K562 (cell line): ENCODE measurements at regions not wholly inside any gene's neighbourhood (a gene's known extent, or its start where the extent isn't known, plus 50 kb on each side); places are given as distances from the start of the nearest gene placed in this dataset.

Experiments
- ATAC-seq: fragments of 200-7000 bp; cut with Tn5 transposase; 3 replicates; pipeline ENCODE4 v1.9.1; 2020; ENCODE audit warnings: moderate library complexity
- BruUV-seq: library from RNA; stranded (reverse); fragments of 400-500 nt; replicated peaks from 2 replicates; lab custom pipeline; 2021; lab: Mats Ljungman, UMichigan
- CTCF ChIA-PET: fragments of 300-600 bp; formaldehyde crosslinking; extraction: SDS; loops from one replicate; lab custom pipeline; 2021; ENCODE audit warnings: low intra/inter-chr PET ratio; lab: Yijun Ruan, JAX
- POLR2A ChIA-PET: fragments of 300-600, 350-650 bp; sonication (Branson Sonifier 250); formaldehyde crosslinking; extraction: SDS; loops from one replicate; lab custom pipeline; 2021; ENCODE audit warnings: antibody characterized with exemption, inconsistent platforms; lab: Yijun Ruan, JAX
- DNase-seq, 4 experiments: peaks; one replicate each; pipeline versions ENCODE4 v3.0.0 to v3.0.0-alpha.2; 2011 to 2018; ENCODE audit warnings: low spot score in 3 of 4, mixed read lengths in 3 of 4; ENCODE audit errors: extremely low read depth in 1 of 4
- FAIRE-seq: peaks from 2 replicates; lab custom pipeline; 2011; peaks lifted over from hg19 to GRCh38; lab: Jason Lieb, UNC
- H2AFZ ChIP-seq: 2 replicates; pipeline ENCODE4 v1.6.0; 2011; ENCODE audit warnings: low read depth, low read length, control low read depth, inconsistent platforms
- H3K27ac ChIP-seq: fragments of 200-600 bp; 3 replicates; pipeline ENCODE4 v1.8.0; 2011; ENCODE audit warnings: low read depth, mild to moderate bottlenecking, control low read depth, inconsistent platforms, low read length, moderate library complexity, mixed read lengths; ENCODE audit errors: extremely low read depth
- H3K27me3 ChIP-seq, 2 experiments: fragments of 300-600 bp in 1 of 2; 2 replicates in 1 of 2; 3 replicates in 1 of 2; pipeline versions ENCODE4 v1.6.0 to v1.8.0; 2011; ENCODE audit warnings: inconsistent platforms in 2 of 2, low read length in 2 of 2, mild to moderate bottlenecking in 1 of 2, mixed read lengths in 1 of 2, moderate library complexity in 1 of 2; ENCODE audit not compliant: control insufficient read depth in 2 of 2, insufficient read depth in 2 of 2
- H3K36me3 ChIP-seq: fragments of 300-600 bp; 3 replicates; pipeline ENCODE4 v1.8.0; 2011; ENCODE audit warnings: mild to moderate bottlenecking, low read length, inconsistent platforms; ENCODE audit not compliant: control insufficient read depth, insufficient read depth
- H3K4me1 ChIP-seq, 2 experiments: fragments of 200-600 bp in 1 of 2; replicated peaks in 1 of 2; 2 replicates in 1 of 2; 3 replicates in 1 of 2; pipeline versions ENCODE4 v1.5.1 to v1.8.0; 2011; ENCODE audit warnings: inconsistent platforms in 2 of 2, low read length in 2 of 2, mild to moderate bottlenecking in 1 of 2, mixed read lengths in 1 of 2, moderate library complexity in 1 of 2; ENCODE audit not compliant: control insufficient read depth in 2 of 2, insufficient read depth in 2 of 2
- H3K4me2 ChIP-seq: 2 replicates; pipeline ENCODE4 v1.6.1; 2011; ENCODE audit warnings: low read length, control low read depth, inconsistent platforms, mixed read lengths; ENCODE audit not compliant: insufficient read depth
- H3K4me3 ChIP-seq: fragments of 200-600 bp; sonication (generic), shearing (Covaris generic); 2 replicates; pipeline ENCODE4 v1.5.1; 2016; ENCODE audit warnings: control low read depth, inconsistent platforms
- H3K79me2 ChIP-seq: fragments of 200-600 bp; 3 replicates; pipeline ENCODE4 v1.8.0; 2011; ENCODE audit warnings: low read length, inconsistent platforms; ENCODE audit not compliant: control insufficient read depth, insufficient read depth
- H3K9ac ChIP-seq, 2 experiments: 2 replicates each; pipeline versions ENCODE4 v1.6.0 to v1.6.1; 2011; ENCODE audit warnings: low read depth in 2 of 2, low read length in 2 of 2, control low read depth in 1 of 2, inconsistent platforms in 1 of 2, mild to moderate bottlenecking in 1 of 2, mixed read lengths in 1 of 2; ENCODE audit not compliant: insufficient read depth in 1 of 2
- H3K9me1 ChIP-seq: one replicate; pipeline ENCODE4 v1.6.0; 2011; ENCODE audit warnings: inconsistent platforms, mild to moderate bottlenecking, low read length, moderate library complexity; ENCODE audit not compliant: control insufficient read depth, insufficient read depth
- H3K9me3 ChIP-seq: replicated peaks from 2 replicates; pipeline ENCODE4 v1.5.1; 2011; ENCODE audit warnings: low read depth, low read length, inconsistent platforms; ENCODE audit not compliant: control insufficient read depth, insufficient read depth
- H4K20me1 ChIP-seq: replicated peaks from 2 replicates; pipeline ENCODE4 v1.6.1; 2011; ENCODE audit warnings: low read length, inconsistent platforms, mixed read lengths; ENCODE audit not compliant: control insufficient read depth, insufficient read depth
- DIDO1 ChIP-seq: fragments of 450-650 bp; IDR thresholded peaks from 2 replicates; pipeline ENCODE4 v1.6.1; 2016; ENCODE audit warnings: low read depth, missing biosample characterization, missing genetic modification characterization
- MAFK ChIP-seq: IDR thresholded peaks from 2 replicates; pipeline ENCODE4 v1.6.1; 2011; ENCODE audit warnings: low read length, improper control_type of control experiment
- POLR2B ChIP-seq: fragments of 450-650 bp; IDR thresholded peaks from 2 replicates; pipeline ENCODE4 v1.6.1; 2018; ENCODE audit warnings: low read depth; ENCODE audit not compliant: partially characterized antibody
- ZNF146 ChIP-seq: IDR thresholded peaks from one replicate; pipeline ENCODE4 v1.6.1; 2018; ENCODE audit warnings: missing compliant biosample characterization; ENCODE audit not compliant: unreplicated experiment
- ZNF589 ChIP-seq: fragments of 200-800 bp; sonication (Bioruptor generic); IDR thresholded peaks from 2 replicates; pipeline ENCODE4 v1.6.1; 2016; ENCODE audit warnings: low read depth, missing genetic modification characterization, missing compliant biosample characterization
- ZNF75A ChIP-seq: fragments of 450-650 bp; formaldehyde crosslinking; IDR thresholded peaks from 2 replicates; pipeline ENCODE4 v1.4.0; 2020; ENCODE audit warnings: mild to moderate bottlenecking
- WGBS: fragments of 100-300 bp; shearing (Covaris generic); methylation state at CpG from one replicate; pipeline ENCODE4 v1.1.6; 2016; ENCODE audit warnings: low coverage, mixed read lengths; ENCODE audit not compliant: insufficient coverage; ENCODE audit errors: missing lambda C conversion rate; 5-methylcytosine and 5-hydroxymethylcytosine counted together
- in situ Hi-C: fragments of 300-500 bp; cut with MboI; formaldehyde crosslinking; loops from 4 replicates; pipeline ENCODE4 v1.15.0; 2018; ENCODE audit warnings: inconsistent platforms, mixed read lengths
- intact Hi-C: fragments of 100-400 bp; cut with micrococcal nuclease; formaldehyde crosslinking; loops from 2 replicates; pipeline ENCODE4 v1.14.2; 2022
- TF ChIP-seq, protein P1 (sequence below): fragments of 250-450 bp; sonication (Bioruptor Pico); IDR thresholded peaks from 2 replicates; pipeline ENCODE4 v1.5.0; 2020; ENCODE audit warnings: mild to moderate bottlenecking, borderline replicate concordance
- TF ChIP-seq, protein P2 (sequence below), 3 experiments: fragments of 200-800 bp in 1 of 3; fragments of 250-450 bp in 1 of 3; fragments of 450-650 bp in 1 of 3; sonication (Bioruptor Pico) in 1 of 3; sonication (Bioruptor generic) in 1 of 3; formaldehyde crosslinking in 1 of 3; IDR thresholded peaks; 2 replicates each; pipeline versions ENCODE4 v1.6.1 to v1.8.0; 2016 to 2022; ENCODE audit warnings: mild to moderate bottlenecking in 2 of 3, missing genetic modification characterization in 2 of 3, missing compliant biosample characterization in 1 of 3, moderate library complexity in 1 of 3
- TF ChIP-seq, protein P3 (sequence below): sonication (generic); formaldehyde crosslinking; IDR thresholded peaks from 2 replicates; pipeline ENCODE4 v1.8.0; 2022; ENCODE audit warnings: mild to moderate bottlenecking, missing genetic modification reagents
- TF ChIP-seq, protein P4 (sequence below): fragments of 250-450 bp; sonication (Bioruptor Pico); IDR thresholded peaks from 2 replicates; pipeline ENCODE4 v1.4.0; 2020; ENCODE audit warnings: mild to moderate bottlenecking

DNA sequence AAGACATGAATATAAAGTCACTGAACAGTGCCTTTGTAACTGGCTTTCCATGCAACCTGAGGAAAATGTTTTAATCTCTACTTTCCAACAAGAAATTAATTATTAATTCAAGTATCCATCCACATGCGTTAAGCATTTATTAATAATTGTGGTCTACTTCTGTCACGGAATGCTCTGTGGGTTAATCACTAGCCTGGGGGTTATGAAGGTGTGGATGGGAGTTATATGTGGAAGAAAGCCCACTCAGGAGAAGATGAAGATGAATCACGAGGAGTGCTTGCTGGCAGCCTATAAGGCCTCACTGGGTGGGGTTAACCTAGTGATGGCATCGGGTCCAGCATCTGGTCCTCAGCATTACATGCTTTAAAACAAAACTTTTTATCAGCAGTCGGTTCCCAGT is 99.5 kb upstream of the AVPR1A start:
- TF ChIP-seq, protein P1, sequence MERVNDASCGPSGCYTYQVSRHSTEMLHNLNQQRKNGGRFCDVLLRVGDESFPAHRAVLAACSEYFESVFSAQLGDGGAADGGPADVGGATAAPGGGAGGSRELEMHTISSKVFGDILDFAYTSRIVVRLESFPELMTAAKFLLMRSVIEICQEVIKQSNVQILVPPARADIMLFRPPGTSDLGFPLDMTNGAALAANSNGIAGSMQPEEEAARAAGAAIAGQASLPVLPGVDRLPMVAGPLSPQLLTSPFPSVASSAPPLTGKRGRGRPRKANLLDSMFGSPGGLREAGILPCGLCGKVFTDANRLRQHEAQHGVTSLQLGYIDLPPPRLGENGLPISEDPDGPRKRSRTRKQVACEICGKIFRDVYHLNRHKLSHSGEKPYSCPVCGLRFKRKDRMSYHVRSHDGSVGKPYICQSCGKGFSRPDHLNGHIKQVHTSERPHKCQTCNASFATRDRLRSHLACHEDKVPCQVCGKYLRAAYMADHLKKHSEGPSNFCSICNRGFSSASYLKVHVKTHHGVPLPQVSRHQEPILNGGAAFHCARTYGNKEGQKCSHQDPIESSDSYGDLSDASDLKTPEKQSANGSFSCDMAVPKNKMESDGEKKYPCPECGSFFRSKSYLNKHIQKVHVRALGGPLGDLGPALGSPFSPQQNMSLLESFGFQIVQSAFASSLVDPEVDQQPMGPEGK (CRISPR knock-in tag): no peak
- no peak for TF ChIP-seq ZNF75A (CRISPR knock-in tag)
- TF ChIP-seq, protein P2, sequence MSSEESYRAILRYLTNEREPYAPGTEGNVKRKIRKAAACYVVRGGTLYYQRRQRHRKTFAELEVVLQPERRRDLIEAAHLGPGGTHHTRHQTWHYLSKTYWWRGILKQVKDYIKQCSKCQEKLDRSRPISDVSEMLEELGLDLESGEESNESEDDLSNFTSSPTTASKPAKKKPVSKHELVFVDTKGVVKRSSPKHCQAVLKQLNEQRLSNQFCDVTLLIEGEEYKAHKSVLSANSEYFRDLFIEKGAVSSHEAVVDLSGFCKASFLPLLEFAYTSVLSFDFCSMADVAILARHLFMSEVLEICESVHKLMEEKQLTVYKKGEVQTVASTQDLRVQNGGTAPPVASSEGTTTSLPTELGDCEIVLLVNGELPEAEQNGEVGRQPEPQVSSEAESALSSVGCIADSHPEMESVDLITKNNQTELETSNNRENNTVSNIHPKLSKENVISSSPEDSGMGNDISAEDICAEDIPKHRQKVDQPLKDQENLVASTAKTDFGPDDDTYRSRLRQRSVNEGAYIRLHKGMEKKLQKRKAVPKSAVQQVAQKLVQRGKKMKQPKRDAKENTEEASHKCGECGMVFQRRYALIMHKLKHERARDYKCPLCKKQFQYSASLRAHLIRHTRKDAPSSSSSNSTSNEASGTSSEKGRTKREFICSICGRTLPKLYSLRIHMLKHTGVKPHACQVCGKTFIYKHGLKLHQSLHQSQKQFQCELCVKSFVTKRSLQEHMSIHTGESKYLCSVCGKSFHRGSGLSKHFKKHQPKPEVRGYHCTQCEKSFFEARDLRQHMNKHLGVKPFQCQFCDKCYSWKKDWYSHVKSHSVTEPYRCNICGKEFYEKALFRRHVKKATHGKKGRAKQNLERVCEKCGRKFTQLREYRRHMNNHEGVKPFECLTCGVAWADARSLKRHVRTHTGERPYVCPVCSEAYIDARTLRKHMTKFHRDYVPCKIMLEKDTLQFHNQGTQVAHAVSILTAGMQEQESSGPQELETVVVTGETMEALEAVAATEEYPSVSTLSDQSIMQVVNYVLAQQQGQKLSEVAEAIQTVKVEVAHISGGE (CRISPR knock-in tag; IDR thresholded peaks at IDR 0.05): no peak
- TF ChIP-seq, protein P3, sequence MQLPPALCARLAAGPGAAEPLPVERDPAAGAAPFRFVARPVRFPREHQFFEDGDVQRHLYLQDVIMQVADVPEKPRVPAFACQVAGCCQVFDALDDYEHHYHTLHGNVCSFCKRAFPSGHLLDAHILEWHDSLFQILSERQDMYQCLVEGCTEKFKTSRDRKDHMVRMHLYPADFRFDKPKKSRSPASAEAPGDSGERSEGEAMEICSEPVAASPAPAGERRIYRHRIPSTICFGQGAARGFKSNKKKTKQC (CRISPR knock-in tag): no peak
- no peak for TF ChIP-seq DIDO1 (tag)
- TF ChIP-seq ZNF146: no peak
- TF ChIP-seq ZNF589 (CRISPR knock-in tag): no peak
- TF ChIP-seq, protein P4, sequence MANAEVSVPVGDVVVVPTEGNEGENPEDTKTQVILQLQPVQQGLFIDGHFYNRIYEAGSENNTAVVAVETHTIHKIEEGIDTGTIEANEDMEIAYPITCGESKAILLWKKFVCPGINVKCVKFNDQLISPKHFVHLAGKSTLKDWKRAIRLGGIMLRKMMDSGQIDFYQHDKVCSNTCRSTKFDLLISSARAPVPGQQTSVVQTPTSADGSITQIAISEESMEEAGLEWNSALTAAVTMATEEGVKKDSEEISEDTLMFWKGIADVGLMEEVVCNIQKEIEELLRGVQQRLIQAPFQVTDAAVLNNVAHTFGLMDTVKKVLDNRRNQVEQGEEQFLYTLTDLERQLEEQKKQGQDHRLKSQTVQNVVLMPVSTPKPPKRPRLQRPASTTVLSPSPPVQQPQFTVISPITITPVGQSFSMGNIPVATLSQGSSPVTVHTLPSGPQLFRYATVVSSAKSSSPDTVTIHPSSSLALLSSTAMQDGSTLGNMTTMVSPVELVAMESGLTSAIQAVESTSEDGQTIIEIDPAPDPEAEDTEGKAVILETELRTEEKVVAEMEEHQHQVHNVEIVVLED (CRISPR knock-in tag): no peak
- no peak for TF ChIP-seq POLR2B
- no peak for TF ChIP-seq MAFK

More for the DNA sequence above, 99.5 kb upstream of the AVPR1A start:
- no peaks in the 10 kb centered on the region for H4K20me1 ChIP-seq
- H3K9me3 ChIP-seq: no peaks in the 10 kb centered on the region
- CTCF ChIA-PET: no interaction called here
- H3K4me2 ChIP-seq: no peak overlapping the region
- no peaks in the 10 kb centered on the region for H3K79me2 ChIP-seq
- FAIRE-seq: no peak
- BruUV-seq: no TSS peak
- in situ Hi-C loops (no loop called here), intact Hi-C loops (no loop called here)
- no peak overlapping the region for H2AFZ ChIP-seq
- no peak overlapping the region for H3K4me3 ChIP-seq
- no peak overlapping the region for H3K27ac ChIP-seq
- H3K9ac ChIP-seq: no peak overlapping the region
- H3K4me1 ChIP-seq: no peaks in the 10 kb centered on the region
- 0% methylated on average over 5 of the region's 5 CpGs for WGBS
- H3K36me3 ChIP-seq: no peaks in the 10 kb centered on the region
- no peaks in the 10 kb centered on the region for H3K9me1 ChIP-seq
- H3K27me3 ChIP-seq: no peaks in the 10 kb centered on the region
- DNase-seq: no peak
- ATAC-seq: no peak
- POLR2A ChIA-PET: no interaction called here
